Motor neuron (in vitro differentiated cells): ENCODE measurements at regions not wholly inside any gene's neighbourhood (a gene's known extent, or its start where the extent isn't known, plus 50 kb on each side); places are given as distances from the start of the nearest gene placed in this dataset.

ENCODE experiments used
- ATAC-seq, 8 experiments: fragments of 200-7000 bp; cut with Tn5 transposase; replicated peaks in 6 of 8; 2 replicates each; pipeline ENCODE4 v1.8.0; 2021; ENCODE audit warnings: mild to moderate bottlenecking in 8 of 8, moderate library complexity in 8 of 8
- H3K27ac ChIP-seq, 2 donors: fragments of 250-450 bp; sonication (Bioruptor Pico); 2 replicates each; pipeline ENCODE4 v1.9.0; 2021; ENCODE audit warnings: antibody characterized with exemption in 2 of 2, mild to moderate bottlenecking in 2 of 2, moderate library complexity in 1 of 2
- H3K4me1 ChIP-seq, 2 donors: fragments of 250-450 bp; sonication (Bioruptor Pico); replicated peaks in 1 of 2; 2 replicates each; pipeline ENCODE4 v1.6.1; 2021; ENCODE audit warnings: antibody characterized with exemption in 2 of 2, mild to moderate bottlenecking in 2 of 2, moderate library complexity in 1 of 2
- H3K4me3 ChIP-seq, 5 donors: fragments of 250-450 bp; sonication (Bioruptor Pico); 2 replicates each; pipeline ENCODE4 v1.9.0; 2021; ENCODE audit warnings: antibody characterized with exemption in 5 of 5, mild to moderate bottlenecking in 5 of 5, moderate library complexity in 4 of 5
- WGBS, 10 experiments: fragments of 450-650 bp; shearing (Covaris generic); methylation state at CpG; one replicate each; pipeline ENCODE4 v1.0.0; 2022; 5-methylcytosine and 5-hydroxymethylcytosine counted together
- in situ Hi-C, 9 experiments: fragments of 400-800 bp; cut with MboI; loops; one replicate each; pipeline ENCODE4 v1.15.0; 2021; ENCODE audit warnings: low sequenced_read_pairs in 9 of 9, low pct_unique_long_range_greater_than_20kb in 2 of 9; ENCODE audit not compliant: unreplicated experiment in 9 of 9

GRCh38 chr3:127132876-127133275 is 60.1 kb upstream of the PRR23E start:
- H3K4me1 ChIP-seq: peaks cover 36 to 39% of the 10 kb centered on the region in 2 donors
- WGBS, 10 experiments: 16 to 77% (median 32%) methylated on average over 2 to 5 of the region's 5 CpGs; no CpG with 5 or more reads in 2 of the 10 experiments
- H3K4me3 ChIP-seq: no peak overlapping the region
- in situ Hi-C loops: no loop called here
- H3K27ac ChIP-seq: peak overlapping the region in 1 of 2 donors; percentile 56
- ATAC-seq: no peak

GRCh38 chr3:127133971-127134370 is 59.0 kb upstream of the PRR23E start:
- peaks cover 41 to 44% of the 10 kb centered on the region in 2 donors for H3K4me1 ChIP-seq
- no peak overlapping the region for H3K4me3 ChIP-seq
- 50 to 100% (median 100%) methylated on average over 1 to 2 of the region's 5 CpGs; no CpG with 5 or more reads in 7 of the 10 experiments for WGBS, 10 experiments
- H3K27ac ChIP-seq: no peak overlapping the region
- no peak for ATAC-seq
- in situ Hi-C loops: no loop called here

DNA sequence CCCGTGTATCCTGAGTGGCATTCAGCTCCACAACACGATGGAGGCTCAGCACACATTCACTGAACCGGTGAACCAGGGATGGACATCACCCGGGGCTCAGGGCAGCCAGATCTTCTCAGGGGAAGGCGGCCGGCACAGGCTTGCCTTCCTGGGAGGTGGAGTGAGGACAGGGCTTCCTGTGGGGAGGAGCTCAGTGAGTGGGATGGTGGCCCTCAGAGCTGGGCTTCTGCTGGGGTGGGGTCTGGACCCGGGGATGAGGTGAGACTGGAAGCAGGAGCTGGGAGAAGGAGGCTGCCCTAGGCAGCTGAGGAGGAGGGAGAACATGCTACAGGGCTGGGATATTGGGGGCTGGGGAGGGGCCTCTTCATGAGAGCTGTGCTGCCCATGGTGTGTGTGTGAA is 58.5 kb upstream of the PRR23E start:
- H3K4me3 ChIP-seq: no peak overlapping the region
- WGBS, 10 experiments: 13 to 80% (median 39%) methylated on average over 1 to 3 of the region's 7 CpGs; no CpG with 5 or more reads in 7 of the 10 experiments
- in situ Hi-C loops: no loop called here
- no peak for ATAC-seq
- H3K27ac ChIP-seq: no peak overlapping the region
- H3K4me1 ChIP-seq: peaks cover 46% of the 10 kb centered on the region in 2 donors

- H3K4me3 ChIP-seq: no peak overlapping the region
- ATAC-seq: peak in 1 of 8 experiments; percentile 28
- peak overlapping the region in 1 of 2 donors; percentile 13 for H3K27ac ChIP-seq
- in situ Hi-C loops: no loop called here
- 0 to 93% methylated on average over 1 to 3 of the region's 5 CpGs; no CpG with 5 or more reads in 8 of the 10 experiments for WGBS, 10 experiments
- peaks cover 46% of the 10 kb centered on the region in 2 donors for H3K4me1 ChIP-seq
These were observed 58.1 kb upstream of the PRR23E start for GRCh38 chr3:127134887-127135240.

DNA sequence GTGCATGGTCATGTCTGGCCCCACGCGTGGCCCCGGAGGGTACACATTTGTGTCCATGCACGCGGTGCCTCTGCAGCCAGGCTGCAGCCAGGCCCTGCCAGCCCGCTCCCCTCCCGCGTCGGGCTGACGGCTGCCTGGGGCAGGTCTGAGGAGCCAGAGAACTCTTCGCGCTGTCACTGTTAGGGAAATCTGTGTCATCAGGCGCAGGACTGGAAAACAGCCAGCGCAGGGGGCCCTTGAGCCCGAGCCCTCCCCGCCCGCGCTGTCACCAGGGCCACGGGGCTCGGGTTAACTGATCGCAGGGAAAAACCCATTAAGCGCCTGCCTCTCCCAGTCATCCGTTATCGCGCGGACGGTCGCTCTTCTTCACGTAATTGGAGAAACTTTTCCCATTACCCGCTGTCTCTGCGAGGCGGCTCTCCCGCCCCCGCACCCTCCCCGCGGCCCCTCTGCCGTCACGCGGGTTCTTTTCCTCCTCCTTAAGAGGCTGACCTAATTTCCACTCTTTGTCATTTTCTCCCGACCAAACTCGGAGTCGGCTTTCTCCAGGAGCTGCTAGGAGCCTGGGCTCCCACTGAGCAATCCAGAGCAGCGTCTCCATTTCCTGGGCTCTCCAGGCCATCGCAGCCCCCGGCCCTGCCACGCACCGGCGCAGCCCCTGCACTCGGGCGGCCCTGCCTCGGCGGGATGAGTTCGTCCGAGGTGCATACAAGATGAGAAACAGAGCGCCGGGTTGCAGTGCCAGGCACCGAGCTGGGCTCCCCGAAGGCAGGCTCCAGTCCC is 57.5 kb upstream of the PRR23E start:
- peaks cover 46% of the 10 kb centered on the region in 2 donors for H3K4me1 ChIP-seq
- peak overlapping the region in 1 of 2 donors; percentile 13 for H3K27ac ChIP-seq
- in situ Hi-C loops: no loop called here
- 1 to 13% (median 2%) methylated on average over 12 to 14 of the region's 58 CpGs; no CpG with 5 or more reads in 7 of the 10 experiments for WGBS, 10 experiments
- peak; percentile 54 to 89 (median 84) for ATAC-seq
- peak overlapping the region in 1 of 5 donors; percentile 6 for H3K4me3 ChIP-seq

- no peak for ATAC-seq
- Histone ChIP-seq H3K4me3 (no peak overlapping the region), H3K4me1 (peaks cover 46% of the 10 kb centered on the region in 2 donors), H3K27ac (peak overlapping the region in 1 of 2 donors; percentile 13)
- WGBS, 10 experiments: 38 to 80% methylated on average over 2 to 6 of the region's 16 CpGs; no CpG with 5 or more reads in 8 of the 10 experiments
- in situ Hi-C loops: no loop called here
These were observed 56.8 kb upstream of the PRR23E start for GRCh38 chr3:127136024-127136600.

GRCh38 chr3:127136706-127137105 is 56.2 kb upstream of the PRR23E start:
- WGBS, 10 experiments: 60 to 100% (median 90%) methylated on average over 1 of the region's 4 CpGs; no CpG with 5 or more reads in 6 of the 10 experiments
- Histone ChIP-seq H3K27ac (no peak overlapping the region), H3K4me3 (no peak overlapping the region), H3K4me1 (peaks cover 46 to 47% of the 10 kb centered on the region in 2 donors)
- in situ Hi-C loops: no loop called here
- no peak for ATAC-seq

GRCh38 chr3:127137113-127137512 is 55.8 kb upstream of the PRR23E start:
- no peak overlapping the region for H3K4me3 ChIP-seq
- in situ Hi-C loops: no loop called here
- peaks cover 44 to 48% of the 10 kb centered on the region in 2 donors for H3K4me1 ChIP-seq
- peak in 5 of 8 experiments; percentile 11 to 37 (median 15) for ATAC-seq
- WGBS, 10 experiments: 40 to 100% (median 62%) methylated on average over 1 to 3 of the region's 8 CpGs; no CpG with 5 or more reads in 4 of the 10 experiments
- no peak overlapping the region for H3K27ac ChIP-seq

GRCh38 chr3:127137757-127138536 is 55.0 kb upstream of the PRR23E start:
- ATAC-seq: no peak
- Histone ChIP-seq H3K4me3 (no peak overlapping the region), H3K4me1 (peaks cover 35 to 41% of the 10 kb centered on the region in 2 donors), H3K27ac (no peak overlapping the region)
- 10 to 100% (median 92%) methylated on average over 1 to 4 of the region's 11 CpGs; no CpG with 5 or more reads in 3 of the 10 experiments for WGBS, 10 experiments
- in situ Hi-C loops: no loop called here

DNA sequence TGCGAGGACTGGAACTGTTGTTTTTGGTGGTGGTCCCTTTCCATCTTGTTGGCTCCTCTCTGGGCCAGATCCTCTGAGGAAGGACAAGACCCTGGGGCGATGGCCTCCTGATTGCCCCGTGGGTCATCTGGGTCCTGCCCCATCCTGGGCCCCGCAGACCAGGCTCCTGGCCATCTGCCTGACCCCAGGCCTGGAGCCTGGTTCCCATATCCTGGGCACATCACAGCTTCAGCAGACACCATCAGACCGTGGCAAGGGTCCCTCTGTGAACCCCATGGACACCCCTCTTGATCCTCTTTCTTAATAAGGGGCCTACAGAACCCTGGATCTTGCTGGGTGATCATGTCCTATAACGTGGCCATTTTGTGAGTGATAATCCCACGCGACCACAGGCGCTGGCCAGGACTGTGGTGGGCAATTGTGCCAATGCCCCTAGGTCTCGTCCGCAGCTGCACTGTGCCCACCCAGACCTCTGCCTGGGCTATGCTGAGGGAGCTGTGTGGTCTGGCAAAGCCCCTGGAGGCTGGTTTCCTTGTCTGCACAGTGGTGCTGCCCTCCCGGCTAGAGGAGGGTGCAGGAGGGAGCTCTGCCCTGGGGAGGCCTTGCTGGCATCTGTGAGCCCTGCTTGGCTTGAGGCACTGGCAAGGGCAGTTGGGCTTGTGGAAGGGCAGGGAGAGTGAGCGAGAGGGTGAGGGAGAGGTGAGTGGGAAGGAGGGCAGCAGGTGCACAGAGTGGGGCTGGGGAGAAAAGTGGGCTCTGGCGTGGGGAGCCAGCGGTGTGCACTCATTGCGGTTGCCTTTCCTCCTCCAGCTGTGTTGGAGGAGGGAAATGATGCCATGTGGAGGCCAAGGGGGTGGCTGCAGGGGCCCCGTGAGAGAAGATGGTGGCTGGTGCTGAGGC is 53.1 kb upstream of the PRR23E start:
- Histone ChIP-seq H3K27ac (no peak overlapping the region), H3K4me1 (peaks cover 16 to 22% of the 10 kb centered on the region in 2 donors), H3K4me3 (no peak overlapping the region)
- 51 to 100% (median 100%) methylated on average over 1 to 5 of the region's 17 CpGs; no CpG with 5 or more reads in 5 of the 10 experiments for WGBS, 10 experiments
- in situ Hi-C loops: no loop called here
- ATAC-seq: no peak

DNA sequence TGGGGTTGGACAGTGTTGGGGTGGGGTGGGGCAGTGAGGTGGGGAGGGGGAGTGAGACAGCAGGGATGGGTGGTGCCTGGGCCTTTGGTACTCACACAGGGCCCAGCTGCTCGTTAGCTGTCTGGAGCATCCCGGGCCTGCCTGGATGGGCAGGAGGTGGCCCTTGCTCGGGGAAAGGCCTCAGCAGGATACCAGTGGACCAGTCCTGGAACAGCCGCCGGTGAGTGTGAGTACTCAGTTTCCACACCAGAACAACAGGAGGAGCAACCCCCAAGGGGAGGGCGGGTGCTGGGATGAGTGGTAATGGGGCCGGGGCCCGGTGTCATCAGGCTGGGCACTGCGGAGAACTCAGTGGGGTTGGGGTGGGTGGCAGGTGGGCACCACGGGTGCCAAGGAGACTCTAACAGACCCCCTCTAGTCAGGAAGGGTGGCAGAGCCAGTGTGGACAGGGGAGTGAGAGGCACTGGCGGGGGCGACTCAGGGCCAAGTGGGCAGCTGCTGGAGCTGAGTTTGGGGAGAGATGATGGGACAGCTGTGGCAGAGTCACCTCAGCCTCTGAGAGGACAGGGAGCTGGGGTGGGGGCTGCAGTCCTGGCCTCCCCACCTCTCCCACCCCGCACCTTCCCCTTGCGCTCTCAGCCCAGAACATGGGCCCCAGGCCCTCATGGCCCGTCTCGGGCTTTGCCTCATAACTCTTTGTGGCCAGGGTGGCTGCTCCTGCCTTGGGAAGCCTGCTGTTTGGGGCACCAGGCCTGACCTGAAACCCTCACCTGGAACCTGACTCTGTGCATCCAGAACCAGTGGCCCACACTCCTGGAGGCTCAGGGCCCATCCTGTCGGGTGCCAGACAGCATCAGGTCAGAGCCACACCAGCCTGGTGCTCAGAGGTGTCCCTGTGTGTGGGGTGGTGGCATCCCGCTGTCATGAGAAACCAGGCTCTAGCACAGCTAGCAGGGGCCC is 52.1 kb upstream of the PRR23E start:
- peaks cover 7 to 18% of the 10 kb centered on the region in 2 donors for H3K4me1 ChIP-seq
- H3K27ac ChIP-seq: no peak overlapping the region
- ATAC-seq: no peak
- in situ Hi-C loops: no loop called here
- no peak overlapping the region for H3K4me3 ChIP-seq
- WGBS, 10 experiments: 100% methylated on average over 5 of the region's 18 CpGs; no CpG with 5 or more reads in 9 of the 10 experiments
